Fibroblast of lung (primary cell): ENCODE measurements at regions not wholly inside any gene's neighbourhood (a gene's known extent, or its start where the extent isn't known, plus 50 kb on each side); places are given as distances from the start of the nearest gene placed in this dataset.

Experiments used
- DNase-seq, 2 donors: peaks; one replicate each; pipeline versions ENCODE4 v3.0.0 to v3.0.0-alpha.2; 2010; ENCODE audit warnings: low read depth in 2 of 2
- H2AFZ ChIP-seq: 2 replicates; pipeline ENCODE4 v1.5.1; 2012; ENCODE audit warnings: low read length, control low read depth, inconsistent platforms
- H3K27ac ChIP-seq: 2 replicates; pipeline ENCODE4 v1.5.1; 2011; ENCODE audit warnings: low read length, control low read depth; ENCODE audit not compliant: insufficient read depth
- H3K27me3 ChIP-seq: 2 replicates; pipeline ENCODE4 v1.5.1; 2011; ENCODE audit warnings: mild to moderate bottlenecking, low read length; ENCODE audit not compliant: control insufficient read depth, insufficient read depth
- H3K36me3 ChIP-seq: 2 replicates; pipeline ENCODE4 v1.5.1; 2011; ENCODE audit warnings: low read length; ENCODE audit not compliant: control insufficient read depth, insufficient read depth
- H3K4me1 ChIP-seq: 2 replicates; pipeline ENCODE4 v1.5.1; 2011; ENCODE audit warnings: low read length; ENCODE audit not compliant: control insufficient read depth, insufficient read depth; ENCODE audit errors: extremely low read depth
- H3K4me2 ChIP-seq: 2 replicates; pipeline ENCODE4 v1.5.1; 2011; ENCODE audit warnings: low read length, control low read depth; ENCODE audit not compliant: insufficient read depth; ENCODE audit errors: extremely low read depth
- H3K4me3 ChIP-seq, 4 experiments: fragments of 200-600 bp in 1 of 4; sonication (generic) in 1 of 4; replicated peaks in 1 of 4; 2 replicates each; pipeline ENCODE4 v1.5.1; 2011 to 2016; ENCODE audit warnings: low read length in 4 of 4, low read depth in 3 of 4, mild to moderate bottlenecking in 3 of 4, control low read depth in 2 of 4, inconsistent platforms in 1 of 4, mixed read lengths in 1 of 4; ENCODE audit not compliant: insufficient read depth in 1 of 4; ENCODE audit errors: control extremely low read depth in 1 of 4
- H3K79me2 ChIP-seq: 2 replicates; pipeline ENCODE4 v1.5.1; 2012; ENCODE audit warnings: mild to moderate bottlenecking, low read length, inconsistent platforms; ENCODE audit not compliant: control insufficient read depth, insufficient read depth
- H3K9ac ChIP-seq: 2 replicates; pipeline ENCODE4 v1.5.1; 2011; ENCODE audit warnings: mild to moderate bottlenecking, low read length, control low read depth; ENCODE audit not compliant: insufficient read depth
- H3K9me3 ChIP-seq: 2 replicates; pipeline ENCODE4 v1.5.1; 2012; ENCODE audit warnings: low read depth, low read length; ENCODE audit not compliant: control insufficient read depth, insufficient read depth
- H4K20me1 ChIP-seq: 2 replicates; pipeline ENCODE4 v1.5.1; 2011; ENCODE audit warnings: low read length; ENCODE audit not compliant: control insufficient read depth, insufficient read depth; ENCODE audit errors: extremely low read depth
- CTCF ChIP-seq, 2 donors: IDR thresholded peaks in 1 of 2; conservative IDR thresholded peaks in 1 of 2; 1 replicate in 1 of 2; 2 replicates in 1 of 2; pipeline ENCODE4 v1.5.1; 2011 to 2012; ENCODE audit warnings: low read length in 2 of 2, control low read depth in 1 of 2, inconsistent platforms in 1 of 2, low read depth in 1 of 2, mild to moderate bottlenecking in 1 of 2
- EZH2 ChIP-seq: IDR thresholded peaks from 2 replicates; pipeline ENCODE4 v1.5.1; 2012; ENCODE audit warnings: low read length, control low read depth, mild to moderate bottlenecking; ENCODE audit errors: missing control alignments

- Histone ChIP-seq H3K9me3 (no peaks in the 10 kb centered on the region), H3K9ac (no peak overlapping the region), H3K4me2 (no peak overlapping the region), H3K4me1 (peaks cover 10% of the 10 kb centered on the region), H3K4me3 (no peak overlapping the region), H2AFZ (peak overlapping the region; percentile 55), H3K27me3 (no peaks in the 10 kb centered on the region), H3K27ac (no peak overlapping the region), H3K36me3 (no peaks in the 10 kb centered on the region), H3K79me2 (no peaks in the 10 kb centered on the region), H4K20me1 (no peaks in the 10 kb centered on the region)
- DNase-seq, result peak; percentile 62 to 92
- no peak for TF ChIP-seq EZH2
- no peak for TF ChIP-seq CTCF (conservative IDR thresholded peaks at IDR 0.05 in 1 of 2, IDR thresholded peaks at IDR 0.05 in 1 of 2; ENCODE audit: low read depth in 1 of 2, low read length in 2 of 2)
These were observed 80.0 kb upstream of the HNF1B start for GRCh38 chr17:37824534-37825485.

- no peaks in the 10 kb centered on the region for H3K79me2 ChIP-seq
These were observed 79.1 kb upstream of the HNF1B start for GRCh38 chr17:37823996-37824395.

More at GRCh38 chr17:37823996-37824395, 79.1 kb upstream of the HNF1B start:
- Histone ChIP-seq H3K9ac (no peak overlapping the region), H3K27ac (no peak overlapping the region), H3K9me3 (no peaks in the 10 kb centered on the region), H2AFZ (no peak overlapping the region), H3K4me1 (peaks cover 11% of the 10 kb centered on the region), H3K4me3 (no peak overlapping the region), H3K4me2 (no peak overlapping the region), H3K36me3 (no peaks in the 10 kb centered on the region), H3K27me3 (no peaks in the 10 kb centered on the region), H4K20me1 (no peaks in the 10 kb centered on the region)
- no peak for DNase-seq
- no peak for TF ChIP-seq EZH2
- no peak for TF ChIP-seq CTCF (conservative IDR thresholded peaks at IDR 0.05 in 1 of 2, IDR thresholded peaks at IDR 0.05 in 1 of 2; ENCODE audit: low read depth in 1 of 2, low read length in 2 of 2)
